ENCODE measurements at regions not wholly inside any gene's neighbourhood (a gene's known extent, or its start where the extent isn't known, plus 50 kb on each side); places are given as distances from the start of the nearest gene placed in this dataset.

GRCh38 chr21:35411434-35411833 lies 362.3 kb upstream of the RUNX1 start:
- TF ChIP-seq CTCF (IDR thresholded peaks at IDR 0.05; ENCODE audit: extremely low read depth, missing control alignments), result no peak
- DNase-seq (ENCODE audit: low spot score), result no peak

- no peak for TF ChIP-seq CTCF (IDR thresholded peaks at IDR 0.05; ENCODE audit: extremely low read depth, missing control alignments)
- no peak for DNase-seq (ENCODE audit: low spot score)
Observed at GRCh38 chr21:35410656-35411055, 361.6 kb upstream of the RUNX1 start.

GRCh38 chr21:35410123-35410522 lies 361.0 kb upstream of the RUNX1 start:
- no peak for DNase-seq (ENCODE audit: low spot score)
- no peak for TF ChIP-seq CTCF (IDR thresholded peaks at IDR 0.05; ENCODE audit: extremely low read depth, missing control alignments)

- no peak for TF ChIP-seq CTCF (IDR thresholded peaks at IDR 0.05; ENCODE audit: extremely low read depth, missing control alignments)
- DNase-seq (ENCODE audit: low spot score), result no peak
Observed at GRCh38 chr21:35408401-35408800, 359.3 kb upstream of the RUNX1 start.

GRCh38 chr21:35406635-35407034 lies 357.5 kb upstream of the RUNX1 start:
- DNase-seq (ENCODE audit: low spot score), result no peak
- no peak for TF ChIP-seq CTCF (IDR thresholded peaks at IDR 0.05; ENCODE audit: extremely low read depth, missing control alignments)

- no peak for TF ChIP-seq CTCF (IDR thresholded peaks at IDR 0.05; ENCODE audit: extremely low read depth, missing control alignments)
- DNase-seq (ENCODE audit: low spot score), result no peak
Observed at GRCh38 chr21:35405981-35406380, 356.9 kb upstream of the RUNX1 start.

- TF ChIP-seq CTCF (IDR thresholded peaks at IDR 0.05; ENCODE audit: extremely low read depth, missing control alignments), result no peak
- no peak for DNase-seq (ENCODE audit: low spot score)
Observed at GRCh38 chr21:35404247-35404646, 355.1 kb upstream of the RUNX1 start.
